ENCODE measurements at regions not wholly inside any gene's neighbourhood (a gene's known extent, or its start where the extent isn't known, plus 50 kb on each side); places are given as distances from the start of the nearest gene placed in this dataset.

GRCh38 chr5:27727254-27727653, 688.9 kb upstream of the CDH9 start (continued):
- no peak for TF ChIP-seq POU6F1 (CRISPR knock-in tag; IDR thresholded peaks at IDR 0.05; ENCODE audit: borderline replicate concordance, low read depth)

- ATAC-seq: no peak
- TF ChIP-seq CSDC2 (CRISPR knock-in tag; IDR thresholded peaks at IDR 0.05): no peak
- no peak for TF ChIP-seq BACH2 (CRISPR knock-in tag; IDR thresholded peaks at IDR 0.05; ENCODE audit: borderline replicate concordance)
- TF ChIP-seq RARB (CRISPR knock-in tag; IDR thresholded peaks at IDR 0.05): no peak
- TF ChIP-seq ESRRG (CRISPR knock-in tag; IDR thresholded peaks at IDR 0.05): no peak
Measured at GRCh38 chr5:27722337-27722736, 684.0 kb upstream of the CDH9 start.

GRCh38 chr5:27708534-27708933, 670.1 kb upstream of the CDH9 start:
- TF ChIP-seq PATZ1 (CRISPR knock-in tag; IDR thresholded peaks at IDR 0.05; ENCODE audit: borderline replicate concordance) (no peak), ISL1 (CRISPR knock-in tag; IDR thresholded peaks at IDR 0.05) (no peak), ZNF565 (CRISPR knock-in tag; conservative IDR thresholded peaks at IDR 0.05; ENCODE audit: low read depth) (no peak), ZFP30 (CRISPR knock-in tag; IDR thresholded peaks at IDR 0.05) (no peak), RARB (CRISPR knock-in tag; IDR thresholded peaks at IDR 0.05) (no peak), OSR1 (CRISPR knock-in tag; IDR thresholded peaks at IDR 0.05) (no peak), BACH2 (CRISPR knock-in tag; IDR thresholded peaks at IDR 0.05; ENCODE audit: borderline replicate concordance) (no peak), ESRRG (CRISPR knock-in tag; IDR thresholded peaks at IDR 0.05) (no peak), POU6F1 (CRISPR knock-in tag; IDR thresholded peaks at IDR 0.05; ENCODE audit: borderline replicate concordance, low read depth) (no peak), CSDC2 (CRISPR knock-in tag; IDR thresholded peaks at IDR 0.05) (no peak), ZNF70 (CRISPR knock-in tag; IDR thresholded peaks at IDR 0.05) (no peak), TOX (CRISPR knock-in tag; IDR thresholded peaks at IDR 0.05; ENCODE audit: borderline replicate concordance) (no peak), ZC3H10 (CRISPR knock-in tag; IDR thresholded peaks at IDR 0.05) (no peak), ZFP3 (CRISPR knock-in tag; IDR thresholded peaks at IDR 0.05) (no peak), PPARA (CRISPR knock-in tag; IDR thresholded peaks at IDR 0.05; ENCODE audit: borderline replicate concordance) (no peak), SNAI2 (CRISPR knock-in tag; IDR thresholded peaks at IDR 0.05) (no peak), TSHZ2 (CRISPR knock-in tag; IDR thresholded peaks at IDR 0.05) (no peak)
- no peak for ATAC-seq

GRCh38 chr5:27706832-27707231, 668.4 kb upstream of the CDH9 start:
- TF ChIP-seq BACH2 (CRISPR knock-in tag; IDR thresholded peaks at IDR 0.05; ENCODE audit: borderline replicate concordance): no peak
- TF ChIP-seq ZFP3 (CRISPR knock-in tag; IDR thresholded peaks at IDR 0.05): no peak
- TF ChIP-seq ZNF565 (CRISPR knock-in tag; conservative IDR thresholded peaks at IDR 0.05; ENCODE audit: low read depth): no peak
- no peak for TF ChIP-seq ZNF8 (CRISPR knock-in tag; IDR thresholded peaks at IDR 0.05)
- TF ChIP-seq ISL1 (CRISPR knock-in tag; IDR thresholded peaks at IDR 0.05): no peak
- no peak for TF ChIP-seq CSRNP3 (CRISPR knock-in tag; IDR thresholded peaks at IDR 0.05)
- TF ChIP-seq TCF4 (CRISPR knock-in tag; IDR thresholded peaks at IDR 0.05; ENCODE audit: borderline replicate concordance): no peak
- TF ChIP-seq ARNTL (CRISPR knock-in tag; IDR thresholded peaks at IDR 0.05; ENCODE audit: borderline replicate concordance, low read depth): no peak
- no peak for TF ChIP-seq GLIS3 (CRISPR knock-in tag; IDR thresholded peaks at IDR 0.05)
- no peak for TF ChIP-seq ESRRG (CRISPR knock-in tag; IDR thresholded peaks at IDR 0.05)
- ATAC-seq: no peak

Measured in SK-N-SH treated with all-trans-retinoic acid at 6 μM for 48 hours (cell line).